HepG2 (cell line): ENCODE measurements at regions not wholly inside any gene's neighbourhood (a gene's known extent, or its start where the extent isn't known, plus 50 kb on each side); places are given as distances from the start of the nearest gene placed in this dataset.

ENCODE experiments used
- ATAC-seq: fragments of 200-7000 bp; cut with Tn5 transposase; 3 replicates; pipeline ENCODE4 v1.9.1; 2020; ENCODE audit warnings: mild to moderate bottlenecking, moderate library complexity
- BruUV-seq: library from RNA; stranded (reverse); fragments of 400-500 nt; replicated peaks from 2 replicates; lab custom pipeline; 2021; lab: Mats Ljungman, UMichigan
- CTCF ChIA-PET: fragments of 300-600 bp; formaldehyde crosslinking; extraction: SDS; loops from one replicate; lab custom pipeline; 2021; ENCODE audit warnings: low total read pairs, inconsistent platforms, low intra/inter-chr PET ratio; lab: Yijun Ruan, JAX
- POLR2A ChIA-PET: fragments of 350-600 bp; sonication (Branson Sonifier 250); formaldehyde crosslinking; loops from one replicate; lab custom pipeline; 2020; ENCODE audit warnings: antibody characterized with exemption, inconsistent platforms; lab: Yijun Ruan, JAX
- DNase-seq: peaks from one replicate; pipeline ENCODE4 v3.0.0-alpha.2; 2015; ENCODE audit warnings: low spot score
- FAIRE-seq: peaks from 3 replicates; lab custom pipeline; 2011; peaks lifted over from hg19 to GRCh38; lab: Jason Lieb, UNC
- H2AFZ ChIP-seq: one replicate; pipeline ENCODE4 v1.6.1; 2011; ENCODE audit warnings: low read length, inconsistent platforms
- H3K27ac ChIP-seq: fragments of 300-600 bp; 3 replicates; pipeline ENCODE4 v1.8.0; 2011; ENCODE audit warnings: mixed run types, mild to moderate bottlenecking, mixed read lengths, low read length, inconsistent platforms; ENCODE audit not compliant: insufficient read depth; ENCODE audit errors: extremely low read length
- H3K27me3 ChIP-seq, 2 experiments: fragments of 200-600 bp in 1 of 2; 2 replicates in 1 of 2; 3 replicates in 1 of 2; pipeline versions ENCODE4 v1.6.0 to v1.8.0; 2011; ENCODE audit warnings: low read length in 2 of 2, mild to moderate bottlenecking in 2 of 2, moderate library complexity in 2 of 2, inconsistent platforms in 1 of 2; ENCODE audit not compliant: insufficient read depth in 2 of 2, control insufficient read depth in 1 of 2
- H3K36me3 ChIP-seq, 2 experiments: fragments of 200-600 bp in 1 of 2; replicated peaks in 1 of 2; 2 replicates in 1 of 2; 3 replicates in 1 of 2; pipeline versions ENCODE4 v1.5.1 to v1.8.0; 2011; ENCODE audit warnings: low read length in 2 of 2, inconsistent platforms in 1 of 2; ENCODE audit not compliant: insufficient read depth in 2 of 2, control insufficient read depth in 1 of 2
- H3K4me1 ChIP-seq: 2 replicates; pipeline ENCODE4 v1.5.1; 2012; ENCODE audit warnings: low read length, inconsistent platforms; ENCODE audit not compliant: insufficient read depth
- H3K4me2 ChIP-seq: 2 replicates; pipeline ENCODE4 v1.6.0; 2011; ENCODE audit warnings: low read depth, low read length, inconsistent platforms
- H3K4me3 ChIP-seq, 3 experiments: fragments of 200-600 bp in 1 of 3; sonication (generic), shearing (Covaris generic) in 1 of 3; replicated peaks in 1 of 3; 2 replicates each; pipeline ENCODE4 v1.5.1; 2011 to 2016; ENCODE audit warnings: low read length in 3 of 3, inconsistent platforms in 2 of 3, low read depth in 2 of 3, mild to moderate bottlenecking in 2 of 3, control low read depth in 1 of 3, mixed read lengths in 1 of 3; ENCODE audit not compliant: insufficient read depth in 1 of 3
- H3K79me2 ChIP-seq: one replicate; pipeline ENCODE4 v1.6.1; 2011; ENCODE audit warnings: low read length, inconsistent platforms; ENCODE audit not compliant: insufficient read depth
- H3K9ac ChIP-seq: 2 replicates; pipeline ENCODE4 v1.6.0; 2011; ENCODE audit warnings: mild to moderate bottlenecking, low read depth, low read length, inconsistent platforms; ENCODE audit not compliant: insufficient read depth
- H3K9me3 ChIP-seq: 2 replicates; pipeline ENCODE4 v1.5.1; 2012; ENCODE audit warnings: mild to moderate bottlenecking, low read length
- H4K20me1 ChIP-seq: 2 replicates; pipeline ENCODE4 v1.6.0; 2011; ENCODE audit warnings: inconsistent platforms, mild to moderate bottlenecking, low read length, moderate library complexity; ENCODE audit not compliant: insufficient read depth
- CENPX ChIP-seq: sonication (generic); formaldehyde crosslinking; IDR thresholded peaks from 2 replicates; pipeline ENCODE4 v1.9.0; 2021; ENCODE audit warnings: mild to moderate bottlenecking, missing genetic modification reagents, moderate library complexity
- EEA1 ChIP-seq: sonication (generic); formaldehyde crosslinking; IDR thresholded peaks from 2 replicates; pipeline ENCODE4 v1.5.1; 2020; ENCODE audit warnings: mild to moderate bottlenecking, missing genetic modification reagents, borderline replicate concordance
- EHMT2 ChIP-seq: fragments of 200-600 bp; sonication (generic); IDR thresholded peaks from 2 replicates; pipeline ENCODE4 v1.7.0; 2017; ENCODE audit warnings: antibody characterized with exemption, low read depth, low read length, borderline replicate concordance
- HNF1A ChIP-seq, 2 experiments: sonication (generic) in 1 of 2; formaldehyde crosslinking in 1 of 2; IDR thresholded peaks; 2 replicates each; pipeline versions ENCODE4 v1.4.0 to v1.6.1; 2016 to 2020; ENCODE audit warnings: borderline replicate concordance in 1 of 2, low read depth in 1 of 2, mild to moderate bottlenecking in 1 of 2, missing genetic modification reagents in 1 of 2
- HOXA5 ChIP-seq: sonication (generic); formaldehyde crosslinking; IDR thresholded peaks from 2 replicates; pipeline ENCODE4 v1.4.0; 2020; ENCODE audit warnings: missing genetic modification reagents
- NFATC3 ChIP-seq: sonication (generic); formaldehyde crosslinking; IDR thresholded peaks from 2 replicates; pipeline ENCODE4 v1.5.1; 2020; ENCODE audit warnings: mild to moderate bottlenecking, missing genetic modification reagents
- PHF21A ChIP-seq: sonication (generic); formaldehyde crosslinking; IDR thresholded peaks from 2 replicates; pipeline ENCODE4 v1.5.0; 2020; ENCODE audit warnings: mild to moderate bottlenecking, missing genetic modification reagents
- ZBTB37 ChIP-seq: sonication (generic); formaldehyde crosslinking; IDR thresholded peaks from 2 replicates; pipeline ENCODE4 v1.4.0; 2020; ENCODE audit warnings: mild to moderate bottlenecking, missing genetic modification reagents
- ZNF263 ChIP-seq: sonication (generic); formaldehyde crosslinking; IDR thresholded peaks from 2 replicates; pipeline ENCODE4 v1.4.0; 2020; ENCODE audit warnings: missing genetic modification reagents
- ZNF354B ChIP-seq: sonication (generic); formaldehyde crosslinking; IDR thresholded peaks from 2 replicates; pipeline ENCODE4 v1.8.0; 2022; ENCODE audit warnings: mild to moderate bottlenecking, missing genetic modification reagents
- ZNF496 ChIP-seq: sonication (generic); formaldehyde crosslinking; IDR thresholded peaks from 2 replicates; pipeline ENCODE4 v1.8.1; 2023; ENCODE audit warnings: mild to moderate bottlenecking, moderate library complexity, missing genetic modification reagents; ENCODE audit not compliant: insufficient replicate concordance
- ZNF850 ChIP-seq: sonication (generic); formaldehyde crosslinking; conservative IDR thresholded peaks from 2 replicates; pipeline ENCODE4 v1.9.0; 2021; ENCODE audit warnings: mild to moderate bottlenecking, missing genetic modification reagents
- ZNF878 ChIP-seq: sonication (generic); formaldehyde crosslinking; IDR thresholded peaks from 2 replicates; pipeline ENCODE4 v1.8.1; 2023; ENCODE audit warnings: mild to moderate bottlenecking, missing genetic modification reagents, moderate library complexity
- WGBS: methylation state at CpG from one replicate; pipeline ENCODE4 v1.1.6; 2017; ENCODE audit warnings: low lambda C conversion rate; 5-methylcytosine and 5-hydroxymethylcytosine counted together
- in situ Hi-C: cut with HindIII; loops from 2 replicates; pipeline ENCODE4 v1.10.0; 2017; ENCODE audit warnings: low pct_unique_long_range_greater_than_20kb; ENCODE audit not compliant: extremely low pct_ligation_motif_present
- intact Hi-C: fragments of 100-400 bp; cut with micrococcal nuclease; formaldehyde crosslinking; loops from one replicate; pipeline ENCODE4 v1.10.0; 2022; ENCODE audit not compliant: unreplicated experiment

- no peak for ATAC-seq
- Histone ChIP-seq H3K79me2 (no peaks in the 10 kb centered on the region), H2AFZ (no peak overlapping the region), H3K4me1 (no peaks in the 10 kb centered on the region), H3K4me2 (no peak overlapping the region), H3K9ac (no peak overlapping the region), H3K27ac (no peak overlapping the region), H3K4me3 (no peak overlapping the region), H3K9me3 (peaks cover 83% of the 10 kb centered on the region), H3K36me3 (no peaks in the 10 kb centered on the region), H4K20me1 (no peaks in the 10 kb centered on the region), H3K27me3 (no peaks in the 10 kb centered on the region)
- intact Hi-C loops: no loop called here
- in situ Hi-C loops: no loop called here
- FAIRE-seq: no peak
- BruUV-seq: no TSS peak
- no peak for DNase-seq
- ChIA-PET CTCF (no interaction called here), POLR2A (no interaction called here)
- WGBS: 85% methylated on average over 1 of the region's 1 CpG
- no peak for TF ChIP-seq ZNF850 (CRISPR knock-in tag)
- TF ChIP-seq ZNF496: no peak
- TF ChIP-seq NFATC3: no peak
- no peak for TF ChIP-seq EHMT2
- TF ChIP-seq ZNF354B (CRISPR knock-in tag): no peak
- no peak for TF ChIP-seq PHF21A (CRISPR knock-in tag)
Measured at GRCh38 chr19:23531976-23532375, 136.7 kb upstream of the ZNF91 start.

GRCh38 chr19:23531231-23531790 is 136.0 kb upstream of the ZNF91 start:
- Histone ChIP-seq H3K27me3 (no peaks in the 10 kb centered on the region), H3K27ac (no peak overlapping the region), H3K9me3 (peaks cover 86% of the 10 kb centered on the region), H3K4me2 (no peak overlapping the region), H2AFZ (no peak overlapping the region), H4K20me1 (no peaks in the 10 kb centered on the region), H3K4me3 (no peak overlapping the region), H3K4me1 (no peaks in the 10 kb centered on the region), H3K36me3 (no peaks in the 10 kb centered on the region), H3K79me2 (no peaks in the 10 kb centered on the region), H3K9ac (no peak overlapping the region)
- ATAC-seq (no peak), FAIRE-seq (no peak), DNase-seq (no peak)
- WGBS: 6% methylated on average over 2 of the region's 2 CpGs
- POLR2A ChIA-PET: no interaction called here
- CTCF ChIA-PET: no interaction called here
- intact Hi-C loops: no loop called here
- no TSS peak for BruUV-seq
- in situ Hi-C loops: no loop called here
- TF ChIP-seq ZNF878 (CRISPR knock-in tag) (no peak), EEA1 (CRISPR knock-in tag) (no peak), ZNF263 (CRISPR knock-in tag) (no peak), CENPX (no peak), HNF1A (IDR thresholded peaks at IDR 0.05; ENCODE audit: low read depth) (no peak), HNF1A (CRISPR knock-in tag; IDR thresholded peaks at IDR 0.05; ENCODE audit: borderline replicate concordance) (no peak), ZBTB37 (no peak), HOXA5 (CRISPR knock-in tag) (no peak)
